Kidney epithelial cell (primary cell): ENCODE measurements at regions not wholly inside any gene's neighbourhood (a gene's known extent, or its start where the extent isn't known, plus 50 kb on each side); places are given as distances from the start of the nearest gene placed in this dataset.
"Not testable (repeated sequence)": the region's sequence is repeated elsewhere in the genome, so short reads cannot be mapped to it uniquely, and the experiment has no call there.

Source experiments
- DNase-seq: peaks from one replicate; pipeline ENCODE4 v3.0.0-alpha.2; 2010; ENCODE audit warnings: low read depth
- H3K27me3 ChIP-seq: 2 replicates; pipeline ENCODE4 v1.6.0; 2011; ENCODE audit warnings: low read length; ENCODE audit not compliant: control insufficient read depth, insufficient read depth
- H3K36me3 ChIP-seq: 2 replicates; pipeline ENCODE4 v1.5.1; 2011; ENCODE audit warnings: low read length; ENCODE audit not compliant: control insufficient read depth, insufficient read depth
- H3K4me3 ChIP-seq: 2 replicates; pipeline ENCODE4 v1.5.1; 2011; ENCODE audit warnings: low read depth, mild to moderate bottlenecking, control low read depth, low read length
- TF ChIP-seq, protein P1 (sequence below): IDR thresholded peaks from 2 replicates; pipeline ENCODE4 v1.5.1; 2011; ENCODE audit warnings: mild to moderate bottlenecking, moderate library complexity, low read length, control low read depth, inconsistent platforms; ENCODE audit not compliant: insufficient read depth, poor library complexity, severe bottlenecking

DNA sequence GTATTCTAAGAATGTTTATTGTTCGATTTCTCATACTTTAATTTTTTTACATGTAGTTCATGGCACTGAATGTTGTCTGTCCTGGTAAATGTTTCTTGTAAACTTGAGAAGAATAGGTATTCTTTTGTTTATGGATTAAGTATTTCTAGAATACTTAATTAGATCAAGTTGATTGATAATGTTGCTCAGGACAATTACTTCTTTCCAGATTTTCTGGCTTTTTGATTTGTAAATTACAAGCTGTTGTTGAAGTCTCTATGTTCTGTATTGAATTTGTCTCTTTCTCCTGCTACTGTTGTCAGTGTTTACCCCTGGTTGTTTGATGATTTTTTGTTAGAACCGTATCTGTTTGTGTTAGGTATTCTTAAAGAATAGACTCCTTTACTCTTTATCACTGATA, 1720.9 kb upstream of the AGA start:
- TF ChIP-seq, protein P1, sequence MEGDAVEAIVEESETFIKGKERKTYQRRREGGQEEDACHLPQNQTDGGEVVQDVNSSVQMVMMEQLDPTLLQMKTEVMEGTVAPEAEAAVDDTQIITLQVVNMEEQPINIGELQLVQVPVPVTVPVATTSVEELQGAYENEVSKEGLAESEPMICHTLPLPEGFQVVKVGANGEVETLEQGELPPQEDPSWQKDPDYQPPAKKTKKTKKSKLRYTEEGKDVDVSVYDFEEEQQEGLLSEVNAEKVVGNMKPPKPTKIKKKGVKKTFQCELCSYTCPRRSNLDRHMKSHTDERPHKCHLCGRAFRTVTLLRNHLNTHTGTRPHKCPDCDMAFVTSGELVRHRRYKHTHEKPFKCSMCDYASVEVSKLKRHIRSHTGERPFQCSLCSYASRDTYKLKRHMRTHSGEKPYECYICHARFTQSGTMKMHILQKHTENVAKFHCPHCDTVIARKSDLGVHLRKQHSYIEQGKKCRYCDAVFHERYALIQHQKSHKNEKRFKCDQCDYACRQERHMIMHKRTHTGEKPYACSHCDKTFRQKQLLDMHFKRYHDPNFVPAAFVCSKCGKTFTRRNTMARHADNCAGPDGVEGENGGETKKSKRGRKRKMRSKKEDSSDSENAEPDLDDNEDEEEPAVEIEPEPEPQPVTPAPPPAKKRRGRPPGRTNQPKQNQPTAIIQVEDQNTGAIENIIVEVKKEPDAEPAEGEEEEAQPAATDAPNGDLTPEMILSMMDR, result no peak
- Histone ChIP-seq H3K4me3 (no peak overlapping the region), H3K36me3 (no peaks in the 10 kb centered on the region), H3K27me3 (no peaks in the 10 kb centered on the region)
- no peak for DNase-seq

DNA sequence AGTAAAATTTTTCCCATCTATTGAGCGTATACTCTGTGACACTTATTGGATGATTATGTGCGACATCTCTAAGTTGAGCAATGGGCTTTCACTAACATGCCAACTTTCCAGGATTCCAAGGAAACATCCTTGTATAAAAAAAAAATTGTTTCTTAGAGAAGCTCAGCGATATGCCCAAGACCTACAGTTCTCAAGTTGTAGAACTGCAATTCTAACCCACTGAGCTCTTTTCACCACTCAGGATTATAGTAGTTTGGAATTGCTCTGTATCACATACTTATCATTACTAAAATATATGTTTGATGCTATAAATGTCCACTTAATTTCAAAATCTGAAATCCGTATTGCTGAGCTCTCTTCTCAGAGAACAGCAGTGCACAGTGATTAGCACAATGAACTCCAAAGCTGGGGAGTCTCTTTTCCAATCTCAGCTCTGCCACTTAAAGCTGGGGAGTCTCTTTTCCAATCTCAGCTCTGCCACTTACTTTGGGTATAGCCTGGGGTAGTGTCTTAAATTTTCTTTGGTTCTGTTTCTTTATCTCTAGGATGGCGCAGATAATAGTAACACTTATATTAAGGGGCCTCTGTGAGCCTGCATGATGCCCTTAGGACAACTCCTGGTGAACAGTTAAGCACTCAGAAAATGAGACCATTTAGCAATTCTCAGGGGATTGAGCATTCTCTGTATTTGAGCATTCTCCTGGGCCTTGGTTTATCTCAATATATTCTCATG, 1722.2 kb upstream of the AGA start:
- H3K36me3 ChIP-seq, result no peaks in the 10 kb centered on the region
- TF ChIP-seq, protein P1, result no peak
- no peak overlapping the region for H3K4me3 ChIP-seq
- no peaks in the 10 kb centered on the region for H3K27me3 ChIP-seq
- no peak for DNase-seq

DNA sequence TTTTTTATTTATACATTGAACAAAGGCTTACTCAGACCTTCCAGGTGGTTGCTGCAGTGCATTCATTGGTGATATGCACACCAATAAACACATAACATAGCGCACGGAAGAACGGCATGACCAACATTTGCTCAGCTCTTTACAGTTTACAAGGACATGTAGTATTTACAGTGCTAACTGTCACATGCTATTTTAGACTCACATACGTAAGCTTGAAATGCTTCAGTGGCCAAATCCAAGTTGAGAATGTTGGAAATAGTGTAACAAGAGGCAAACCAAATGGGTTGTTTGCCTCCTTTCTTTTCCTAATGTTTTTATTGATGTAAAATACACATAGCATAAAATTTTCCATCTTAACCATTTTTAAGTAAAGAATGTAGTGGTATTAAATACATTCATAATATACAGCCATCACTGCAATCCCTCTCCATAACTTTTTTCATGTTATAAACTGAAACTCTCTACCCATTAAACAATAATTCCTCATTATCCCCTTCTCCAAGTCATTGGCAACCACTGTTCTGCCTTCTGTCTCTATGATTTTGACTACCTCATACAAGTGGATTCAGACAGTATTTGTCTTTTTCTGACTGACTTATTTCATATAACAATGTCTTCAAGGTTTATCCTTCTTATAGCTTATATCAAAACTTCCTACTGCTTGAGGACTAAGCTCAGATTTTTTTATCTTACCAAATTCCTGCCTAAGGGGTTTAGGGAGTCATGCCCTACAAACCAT, 1722.9 kb upstream of the AGA start:
- no peaks in the 10 kb centered on the region for H3K36me3 ChIP-seq
- no peaks in the 10 kb centered on the region for H3K27me3 ChIP-seq
- DNase-seq, result no peak
- TF ChIP-seq, protein P1, result no peak
- H3K4me3 ChIP-seq, result no peak overlapping the region

DNA sequence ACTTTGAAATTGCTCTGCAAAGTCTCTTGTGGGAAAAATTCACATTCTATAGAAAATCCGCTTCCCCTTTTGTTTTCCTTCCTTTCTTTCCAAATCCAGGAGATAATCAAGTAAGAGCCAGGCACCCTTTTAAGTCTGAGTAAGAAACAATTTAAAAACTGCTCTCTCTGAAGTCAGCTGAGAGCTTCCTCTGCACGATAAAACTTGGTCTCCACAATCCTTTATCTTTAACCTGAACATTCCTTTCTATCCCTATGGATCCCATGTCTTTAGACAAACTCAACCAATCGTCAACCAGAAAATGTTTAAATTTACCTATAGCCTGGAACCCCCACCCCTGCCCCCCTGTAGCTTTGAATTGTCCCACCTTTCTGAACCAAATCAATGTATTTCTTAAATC, 1723.6 kb upstream of the AGA start:
- TF ChIP-seq, protein P1, result no peak
- DNase-seq, result no peak
- H3K27me3 ChIP-seq, result no peaks in the 10 kb centered on the region
- no peak overlapping the region for H3K4me3 ChIP-seq
- H3K36me3 ChIP-seq, result no peaks in the 10 kb centered on the region

DNA sequence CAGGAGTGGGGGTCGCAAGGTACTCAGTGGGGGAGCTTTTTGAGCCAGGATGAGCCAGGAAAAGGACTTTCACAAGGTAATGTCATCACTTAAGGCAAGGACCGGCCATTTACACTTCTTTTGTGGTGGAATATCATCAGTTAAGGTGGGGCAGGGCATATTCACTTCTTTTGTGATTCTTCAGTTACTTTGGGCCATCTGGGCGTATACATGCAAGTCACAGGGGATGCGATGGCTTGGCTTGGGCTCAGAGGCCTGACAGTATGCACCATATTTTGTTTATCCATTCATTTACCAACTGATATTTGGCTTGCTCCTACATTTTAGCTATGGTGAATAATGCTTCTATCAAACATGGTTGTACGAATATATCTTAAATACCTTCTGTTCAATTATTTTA, 1728.1 kb upstream of the AGA start:
- not testable (repeated sequence) for DNase-seq, H3K27me3 ChIP-seq, H3K36me3 ChIP-seq, H3K4me3 ChIP-seq

DNA sequence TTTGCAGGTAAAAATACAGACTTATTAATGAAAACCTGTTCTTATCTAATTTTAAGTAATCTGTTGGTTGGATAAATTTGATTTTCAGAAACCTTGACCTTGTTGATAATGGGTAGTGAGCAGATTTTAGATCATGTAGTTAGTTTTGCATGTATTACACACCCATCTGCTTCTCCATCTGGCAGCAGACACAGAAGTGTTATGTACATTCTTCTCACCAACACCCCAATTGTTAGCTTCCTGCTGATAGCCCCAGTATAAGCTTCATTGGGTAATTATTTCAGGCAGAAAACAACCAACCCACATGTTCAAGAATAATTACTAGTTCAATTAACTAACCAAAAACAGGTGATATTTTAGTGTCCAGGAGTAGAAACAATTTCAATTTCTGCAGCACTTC, 1740.5 kb upstream of the AGA start:
- no peak for DNase-seq
- no peak overlapping the region for H3K4me3 ChIP-seq
- no peaks in the 10 kb centered on the region for H3K27me3 ChIP-seq
- no peaks in the 10 kb centered on the region for H3K36me3 ChIP-seq
- TF ChIP-seq, protein P1, result no peak
